Panc1 (cell line): ENCODE measurements at regions not wholly inside any gene's neighbourhood (a gene's known extent, or its start where the extent isn't known, plus 50 kb on each side); places are given as distances from the start of the nearest gene placed in this dataset.

Experiments
- ATAC-seq: fragments of 200-7000 bp; cut with Tn5 transposase; 2 replicates; pipeline ENCODE4 v1.9.1; 2020; ENCODE audit warnings: mild to moderate bottlenecking, moderate library complexity
- BruUV-seq: library from RNA; stranded (reverse); fragments of 400-500 nt; replicated peaks from 2 replicates; lab custom pipeline; 2021; lab: Mats Ljungman, UMichigan
- CTCF ChIA-PET: fragments of 300-600 bp; sonication (Branson Sonifier 250); formaldehyde crosslinking; loops from one replicate; lab custom pipeline; 2022; ENCODE audit warnings: antibody characterized with exemption; lab: Charles Lee
- POLR2A ChIA-PET: fragments of 300-600 bp; sonication (Branson Sonifier 250); formaldehyde crosslinking; loops from one replicate; lab custom pipeline; 2022; ENCODE audit warnings: antibody characterized with exemption; lab: Charles Lee
- DNase-seq: peaks from one replicate; pipeline ENCODE4 v3.0.0-alpha.2; 2010; ENCODE audit warnings: low read depth, low spot score
- H3K27ac ChIP-seq: 2 replicates; pipeline ENCODE4 v1.5.1; 2011; ENCODE audit warnings: mild to moderate bottlenecking, low read length, inconsistent platforms
- H3K27me3 ChIP-seq: fragments of 200-500 bp; sonication (Bioruptor generic); 2 replicates; pipeline ENCODE4 v1.6.0; 2014; ENCODE audit warnings: low read length, inconsistent platforms; ENCODE audit not compliant: control insufficient read depth, insufficient read depth
- H3K36me3 ChIP-seq: fragments of 200-500 bp; sonication (Bioruptor generic); 2 replicates; pipeline ENCODE4 v1.5.1; 2014; ENCODE audit warnings: inconsistent platforms, mild to moderate bottlenecking, low read length, moderate library complexity; ENCODE audit not compliant: control insufficient read depth, insufficient read depth
- H3K4me1 ChIP-seq: 2 replicates; pipeline ENCODE4 v1.5.1; 2011; ENCODE audit warnings: inconsistent platforms, mild to moderate bottlenecking, low read length, moderate library complexity; ENCODE audit not compliant: control insufficient read depth, insufficient read depth
- H3K4me3 ChIP-seq, 2 experiments: 2 replicates each; pipeline ENCODE4 v1.5.1; 2011 to 2012; ENCODE audit warnings: low read depth in 2 of 2, low read length in 2 of 2, mild to moderate bottlenecking in 2 of 2, inconsistent platforms in 1 of 2, moderate library complexity in 1 of 2
- H3K9me3 ChIP-seq: fragments of 200-500 bp; sonication (Bioruptor generic); 2 replicates; pipeline ENCODE4 v1.5.1; 2014; ENCODE audit warnings: low read depth, mild to moderate bottlenecking, inconsistent platforms, low read length, moderate library complexity; ENCODE audit not compliant: control insufficient read depth, insufficient read depth
- CTCF ChIP-seq: fragments of 450-650 bp; IDR thresholded peaks from 2 replicates; pipeline ENCODE4 v1.5.1; 2017; ENCODE audit warnings: mild to moderate bottlenecking
- POLR2AphosphoS5 ChIP-seq: IDR thresholded peaks from 2 replicates; pipeline ENCODE4 v1.6.1; 2012; ENCODE audit warnings: mild to moderate bottlenecking, low read depth, low read length, moderate library complexity
- REST ChIP-seq, 2 experiments: IDR thresholded peaks; 2 replicates each; pipeline ENCODE4 v1.6.1; 2011 to 2012; ENCODE audit warnings: low read depth in 2 of 2, control low read depth in 1 of 2, low read length in 1 of 2, mild to moderate bottlenecking in 1 of 2, moderate library complexity in 1 of 2; ENCODE audit not compliant: insufficient read depth in 1 of 2
- SIN3A ChIP-seq: IDR thresholded peaks from 2 replicates; pipeline ENCODE4 v1.6.1; 2012; ENCODE audit warnings: low read depth, mild to moderate bottlenecking, low read length, moderate library complexity, borderline replicate concordance; ENCODE audit not compliant: insufficient read depth
- TCF7L2 ChIP-seq: IDR thresholded peaks from 2 replicates; pipeline ENCODE4 v1.6.1; 2011; ENCODE audit warnings: mild to moderate bottlenecking, low read depth, low read length, inconsistent platforms
- in situ Hi-C: cut with HindIII; loops from 2 replicates; pipeline ENCODE4 v1.10.0; 2016; ENCODE audit warnings: low sequenced_read_pairs, low pct_unique_long_range_greater_than_20kb
- intact Hi-C: fragments of 100-400 bp; cut with micrococcal nuclease; formaldehyde crosslinking; loops from one replicate; pipeline ENCODE4 v1.10.0; 2022; ENCODE audit not compliant: unreplicated experiment

DNA sequence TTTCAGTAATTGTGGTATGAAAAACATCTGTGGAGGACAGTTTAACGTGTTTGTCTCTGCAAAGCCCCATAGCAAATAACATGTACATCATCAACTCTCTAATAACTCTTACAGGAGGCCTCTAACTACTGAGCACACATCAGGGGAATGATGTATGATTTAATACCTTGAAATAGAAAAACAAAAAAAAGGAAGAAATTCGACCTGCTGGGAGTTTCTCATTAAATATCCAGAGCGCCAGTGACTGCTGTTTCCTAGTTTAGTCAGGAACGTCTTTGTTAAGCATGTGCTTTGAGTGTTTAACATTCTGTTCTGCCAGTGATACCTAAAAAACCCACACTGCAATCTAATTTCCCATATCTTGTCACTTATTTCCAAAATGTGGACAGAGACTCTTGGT lies 235.4 kb downstream of the PCDH20 start:
- no peaks in the 10 kb centered on the region for H3K36me3 ChIP-seq
- no peaks in the 10 kb centered on the region for H3K9me3 ChIP-seq
- ChIA-PET POLR2A (no interaction called here), CTCF (no interaction called here)
- intact Hi-C loops, result no loop called here
- no peak overlapping the region for H3K4me3 ChIP-seq
- no TSS peak for BruUV-seq
- DNase-seq (no peak), ATAC-seq (no peak)
- in situ Hi-C loops, result no loop called here
- no peak overlapping the region for H3K27ac ChIP-seq
- TF ChIP-seq TCF7L2 (no peak), POLR2AphosphoS5 (no peak), REST (IDR thresholded peaks at IDR 0.05; ENCODE audit: insufficient read depth in 1 of 2, low read depth in 2 of 2, low read length in 1 of 2) (no peak), SIN3A (no peak)
- H3K4me1 ChIP-seq, result no peaks in the 10 kb centered on the region
- H3K27me3 ChIP-seq, result no peaks in the 10 kb centered on the region

DNA sequence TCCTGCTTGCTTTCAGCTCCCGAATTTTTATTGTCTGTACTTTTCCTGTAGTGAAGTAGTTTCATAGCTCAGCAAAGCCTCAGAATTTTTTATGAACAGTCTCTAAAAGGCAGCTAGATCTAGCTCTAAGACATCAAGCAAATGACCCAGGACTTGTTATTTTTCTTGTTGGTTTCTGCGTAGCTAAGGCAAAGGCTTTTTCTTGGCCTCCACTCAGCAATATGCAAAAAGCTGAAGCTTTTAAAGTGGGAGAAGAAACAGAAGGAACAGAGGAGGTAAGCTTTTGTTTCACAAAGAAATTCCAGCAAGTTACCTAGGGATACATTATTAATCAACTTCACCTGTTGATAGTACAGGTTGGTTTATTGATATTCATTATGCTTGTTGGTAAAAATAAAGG lies 235.9 kb downstream of the PCDH20 start:
- intact Hi-C loops, result no loop called here
- TF ChIP-seq POLR2AphosphoS5 (no peak), CTCF (no peak)
- no peak for ATAC-seq
- Histone ChIP-seq H3K36me3 (no peaks in the 10 kb centered on the region), H3K9me3 (no peaks in the 10 kb centered on the region), H3K4me3 (no peak overlapping the region), H3K4me1 (no peaks in the 10 kb centered on the region), H3K27ac (no peak overlapping the region), H3K27me3 (no peaks in the 10 kb centered on the region)
- ChIA-PET CTCF (no interaction called here), POLR2A (no interaction called here)
- DNase-seq, result no peak
- BruUV-seq, result no TSS peak
- in situ Hi-C loops, result no loop called here

DNA sequence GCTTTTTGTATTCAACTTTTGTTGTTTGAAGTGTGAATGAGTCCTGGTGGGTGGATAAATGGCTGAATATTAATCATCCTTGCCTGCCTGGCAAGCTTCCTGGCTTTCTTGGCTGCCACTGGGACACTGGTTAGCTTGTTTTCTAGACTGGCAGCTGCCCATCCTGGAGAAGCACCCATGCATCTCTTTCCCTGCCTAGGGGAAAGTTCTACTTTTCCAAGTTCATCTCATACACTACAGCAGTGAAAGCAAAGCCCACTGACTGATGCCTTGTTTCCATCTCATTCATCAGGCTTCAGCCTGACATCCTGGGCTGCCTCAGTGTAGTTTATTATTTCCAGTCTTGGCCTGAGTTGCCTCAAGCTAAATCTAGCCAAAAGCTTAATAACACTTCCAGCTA lies 244.8 kb downstream of the PCDH20 start:
- Histone ChIP-seq H3K4me1 (no peaks in the 10 kb centered on the region), H3K27ac (no peak overlapping the region), H3K36me3 (no peaks in the 10 kb centered on the region), H3K27me3 (no peaks in the 10 kb centered on the region), H3K4me3 (no peak overlapping the region), H3K9me3 (no peaks in the 10 kb centered on the region)
- BruUV-seq, result no TSS peak
- no peak for ATAC-seq
- intact Hi-C loops, result no loop called here
- DNase-seq, result no peak
- TF ChIP-seq CTCF, result no peak
- no peak for TF ChIP-seq SIN3A
- TF ChIP-seq TCF7L2, result no peak
- TF ChIP-seq POLR2AphosphoS5, result no peak
- TF ChIP-seq REST (IDR thresholded peaks at IDR 0.05; ENCODE audit: insufficient read depth in 1 of 2, low read depth in 2 of 2, low read length in 1 of 2), result no peak
- ChIA-PET CTCF (no interaction called here), POLR2A (no interaction called here)
- in situ Hi-C loops, result no loop called here
